A673 (cell line): ENCODE measurements at regions not wholly inside any gene's neighbourhood (a gene's known extent, or its start where the extent isn't known, plus 50 kb on each side); places are given as distances from the start of the nearest gene placed in this dataset.
A peak's percentile ranks its signal among the peaks of the same experiment; 100 is the strongest.

Experiments used
- BruUV-seq: library from RNA; stranded (reverse); fragments of 400-500 nt; replicated peaks from 2 replicates; lab custom pipeline; 2021; lab: Mats Ljungman, UMichigan
- CTCF ChIA-PET: fragments of 300-600 bp; sonication (Branson Sonifier 250); formaldehyde crosslinking; loops from one replicate; lab custom pipeline; 2022; ENCODE audit warnings: antibody characterized with exemption; lab: Charles Lee
- POLR2A ChIA-PET: fragments of 300-600 bp; sonication (Branson Sonifier 250); formaldehyde crosslinking; loops from one replicate; lab custom pipeline; 2022; ENCODE audit warnings: antibody characterized with exemption; ENCODE audit not compliant: low non-redundant PET; lab: Charles Lee
- DNase-seq: peaks from one replicate; pipeline ENCODE4 v3.0.0-alpha.2; 2015; ENCODE audit warnings: low spot score
- H3K27ac ChIP-seq: fragments of 200-600 bp; sonication (generic); 2 replicates; pipeline ENCODE4 v1.5.1; 2016; ENCODE audit warnings: mixed run types, low read depth, mild to moderate bottlenecking, mixed read lengths, antibody characterized with exemption, low read length; ENCODE audit not compliant: poor library complexity, severe bottlenecking
- H3K27me3 ChIP-seq: fragments of 200-600 bp; sonication (generic); replicated peaks from 2 replicates; pipeline ENCODE4 v1.6.1; 2017; ENCODE audit warnings: mixed run types, low read depth, mild to moderate bottlenecking, mixed read lengths, antibody characterized with exemption, low read length; ENCODE audit not compliant: insufficient read depth, poor library complexity
- H3K36me3 ChIP-seq: fragments of 200-600 bp; sonication (generic); 2 replicates; pipeline ENCODE4 v1.6.1; 2016; ENCODE audit warnings: mixed run types, mild to moderate bottlenecking, mixed read lengths, antibody characterized with exemption, low read length; ENCODE audit not compliant: insufficient read depth, poor library complexity, severe bottlenecking
- H3K4me1 ChIP-seq: fragments of 200-600 bp; sonication (generic); 2 replicates; pipeline ENCODE4 v1.6.1; 2017; ENCODE audit warnings: mixed run types, mild to moderate bottlenecking, mixed read lengths, antibody characterized with exemption, low read length; ENCODE audit not compliant: insufficient read depth, poor library complexity, severe bottlenecking
- H3K4me3 ChIP-seq: fragments of 200-600 bp; sonication (generic); 2 replicates; pipeline ENCODE4 v1.5.1; 2016; ENCODE audit warnings: low read depth, mixed run types, mild to moderate bottlenecking, mixed read lengths, low read length; ENCODE audit not compliant: poor library complexity, severe bottlenecking
- H3K9me3 ChIP-seq: fragments of 200-600 bp; sonication (generic); 2 replicates; pipeline ENCODE4 v1.6.1; 2016; ENCODE audit warnings: mixed run types, low read depth, mild to moderate bottlenecking, mixed read lengths, antibody characterized with exemption, low read length; ENCODE audit not compliant: poor library complexity, severe bottlenecking
- EZH2 ChIP-seq: fragments of 200-600 bp; sonication (generic); IDR thresholded peaks from 2 replicates; pipeline ENCODE4 v1.6.1; 2017; ENCODE audit warnings: borderline replicate concordance, low read depth, mild to moderate bottlenecking, mixed read lengths, antibody characterized with exemption, low read length; ENCODE audit not compliant: poor library complexity, severe bottlenecking
- intact Hi-C: fragments of 100-400 bp; cut with micrococcal nuclease; formaldehyde crosslinking; loops from one replicate; pipeline ENCODE4 v1.10.0; 2022; ENCODE audit not compliant: unreplicated experiment
- TF ChIP-seq, protein P1 (sequence below): fragments of 300-800, 200-600 bp; sonication (generic); conservative IDR thresholded peaks from 2 replicates; pipeline ENCODE4 v1.5.1; 2017; ENCODE audit warnings: low read depth, mild to moderate bottlenecking, antibody characterized with exemption, low read length, moderate library complexity, mixed read lengths

DNA sequence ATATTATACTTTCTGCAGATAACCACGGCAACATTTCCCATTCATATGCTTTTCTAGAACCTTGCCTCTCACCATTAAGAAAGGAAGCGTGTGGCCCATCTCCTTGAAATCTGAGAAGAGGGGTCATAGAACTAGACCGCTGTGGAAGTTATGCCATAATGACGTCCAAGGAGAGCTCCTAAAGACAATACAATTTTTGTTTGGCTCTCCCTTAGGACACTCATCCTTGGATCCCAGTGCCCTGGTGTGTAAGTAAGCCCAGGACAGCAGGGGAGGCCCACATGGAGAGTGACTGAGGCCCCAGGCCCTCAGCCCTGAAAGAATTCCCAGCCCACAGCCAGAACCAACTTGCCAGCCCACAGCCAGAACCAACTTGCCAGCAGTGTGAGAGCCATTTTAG lies 379.6 kb downstream of the FOXA2 start:
- DNase-seq = no peak
- TF ChIP-seq, protein P1, sequence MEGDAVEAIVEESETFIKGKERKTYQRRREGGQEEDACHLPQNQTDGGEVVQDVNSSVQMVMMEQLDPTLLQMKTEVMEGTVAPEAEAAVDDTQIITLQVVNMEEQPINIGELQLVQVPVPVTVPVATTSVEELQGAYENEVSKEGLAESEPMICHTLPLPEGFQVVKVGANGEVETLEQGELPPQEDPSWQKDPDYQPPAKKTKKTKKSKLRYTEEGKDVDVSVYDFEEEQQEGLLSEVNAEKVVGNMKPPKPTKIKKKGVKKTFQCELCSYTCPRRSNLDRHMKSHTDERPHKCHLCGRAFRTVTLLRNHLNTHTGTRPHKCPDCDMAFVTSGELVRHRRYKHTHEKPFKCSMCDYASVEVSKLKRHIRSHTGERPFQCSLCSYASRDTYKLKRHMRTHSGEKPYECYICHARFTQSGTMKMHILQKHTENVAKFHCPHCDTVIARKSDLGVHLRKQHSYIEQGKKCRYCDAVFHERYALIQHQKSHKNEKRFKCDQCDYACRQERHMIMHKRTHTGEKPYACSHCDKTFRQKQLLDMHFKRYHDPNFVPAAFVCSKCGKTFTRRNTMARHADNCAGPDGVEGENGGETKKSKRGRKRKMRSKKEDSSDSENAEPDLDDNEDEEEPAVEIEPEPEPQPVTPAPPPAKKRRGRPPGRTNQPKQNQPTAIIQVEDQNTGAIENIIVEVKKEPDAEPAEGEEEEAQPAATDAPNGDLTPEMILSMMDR = no peak
- no peak for TF ChIP-seq EZH2
- no peak overlapping the region for H3K27ac ChIP-seq
- ChIA-PET POLR2A (no interaction called here), CTCF (no interaction called here)
- H3K27me3 ChIP-seq = no peaks in the 10 kb centered on the region
- no TSS peak for BruUV-seq
- no peaks in the 10 kb centered on the region for H3K4me1 ChIP-seq
- H3K9me3 ChIP-seq = no peaks in the 10 kb centered on the region
- intact Hi-C loops = no loop called here
- H3K4me3 ChIP-seq = no peak overlapping the region
- no peaks in the 10 kb centered on the region for H3K36me3 ChIP-seq

- H3K4me3 ChIP-seq = no peak overlapping the region
- intact Hi-C loops = no loop called here
- ChIA-PET POLR2A (no interaction called here), CTCF (no interaction called here)
- no peaks in the 10 kb centered on the region for H3K9me3 ChIP-seq
- H3K4me1 ChIP-seq = no peaks in the 10 kb centered on the region
- TF ChIP-seq EZH2 = no peak
- TF ChIP-seq, protein P1 = no peak
- no peaks in the 10 kb centered on the region for H3K27me3 ChIP-seq
- no peak overlapping the region for H3K27ac ChIP-seq
- no peak for DNase-seq
- H3K36me3 ChIP-seq = no peaks in the 10 kb centered on the region
- no TSS peak for BruUV-seq
Measured at GRCh38 chr20:22182148-22182547, 402.2 kb downstream of the FOXA2 start.

- POLR2A ChIA-PET = no interaction called here
- peak; percentile 5 for DNase-seq
- no peak for TF ChIP-seq EZH2
- TF ChIP-seq, protein P1 = peak; percentile 62
- Histone ChIP-seq H3K27ac (no peak overlapping the region), H3K27me3 (no peaks in the 10 kb centered on the region), H3K9me3 (no peaks in the 10 kb centered on the region), H3K4me1 (no peaks in the 10 kb centered on the region), H3K4me3 (no peak overlapping the region), H3K36me3 (no peaks in the 10 kb centered on the region)
- CTCF ChIA-PET = interaction anchor here (0.6 kb wide), 1 partner anchor 9 kb away, joined by 3 read pairs; no protein-coding TSS in a partner anchor
- intact Hi-C loops = no loop called here
- no TSS peak for BruUV-seq
Measured at GRCh38 chr20:22180244-22180643, 404.1 kb downstream of the FOXA2 start.
